ENCODE measurements at regions not wholly inside any gene's neighbourhood (a gene's known extent, or its start where the extent isn't known, plus 50 kb on each side); places are given as distances from the start of the nearest gene placed in this dataset.

GRCh38 chr4:54973784-54974183 is 151.6 kb downstream of the KDR start:
- TF ChIP-seq HOXA7 (CRISPR knock-in tag; IDR thresholded peaks at IDR 0.05; ENCODE audit: borderline replicate concordance) (no peak), KLF17 (tag by site-specific recombination; IDR thresholded peaks at IDR 0.05) (no peak), CTCF (tag by site-specific recombination; IDR thresholded peaks at IDR 0.05) (no peak), OSR2 (tag by site-specific recombination; IDR thresholded peaks at IDR 0.05) (no peak), ZNF324 (tag by site-specific recombination; IDR thresholded peaks at IDR 0.05) (no peak), ZNF776 (tag by site-specific recombination; IDR thresholded peaks at IDR 0.05; ENCODE audit: borderline replicate concordance) (no peak), REST (tag by site-specific recombination; IDR thresholded peaks at IDR 0.05) (no peak), ZNF133 (tag by site-specific recombination; IDR thresholded peaks at IDR 0.05) (no peak), AEBP2 (tag by site-specific recombination; IDR thresholded peaks at IDR 0.05; ENCODE audit: borderline replicate concordance) (no peak), ZNF530 (tag by site-specific recombination; IDR thresholded peaks at IDR 0.05; ENCODE audit: low read depth) (no peak)

All from HEK293 (cell line).